ENCODE measurements at regions not wholly inside any gene's neighbourhood (a gene's known extent, or its start where the extent isn't known, plus 50 kb on each side); places are given as distances from the start of the nearest gene placed in this dataset.
A peak's percentile ranks its signal among the peaks of the same experiment; 100 is the strongest.

DNA sequence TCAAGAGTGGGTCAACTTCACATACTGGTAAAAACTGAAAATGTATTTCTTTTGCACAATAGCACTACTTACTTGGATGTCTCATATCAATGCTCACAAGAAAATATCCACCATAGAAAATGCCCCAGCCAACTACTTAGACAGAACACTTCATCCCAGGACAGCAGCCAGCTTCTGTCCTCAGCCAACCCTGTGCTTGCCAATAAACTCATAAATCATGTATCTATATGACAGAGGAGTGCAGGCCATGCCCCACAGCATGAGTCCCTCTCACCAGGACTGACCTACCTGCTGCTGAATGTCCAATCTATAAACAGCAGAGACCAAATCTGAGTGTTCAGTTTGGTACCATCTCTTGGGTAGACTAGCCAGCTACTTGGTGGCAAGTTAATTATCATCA lies 179.3 kb downstream of the OMA1 start:
- DNase-seq (ENCODE audit: low read depth): no peak

GRCh38 chr1:58365328-58365727 lies 181.2 kb downstream of the OMA1 start:
- no peak for DNase-seq (ENCODE audit: low read depth)

GRCh38 chr1:58363585-58363984 lies 182.9 kb downstream of the OMA1 start:
- no peak for DNase-seq (ENCODE audit: low read depth)

DNA sequence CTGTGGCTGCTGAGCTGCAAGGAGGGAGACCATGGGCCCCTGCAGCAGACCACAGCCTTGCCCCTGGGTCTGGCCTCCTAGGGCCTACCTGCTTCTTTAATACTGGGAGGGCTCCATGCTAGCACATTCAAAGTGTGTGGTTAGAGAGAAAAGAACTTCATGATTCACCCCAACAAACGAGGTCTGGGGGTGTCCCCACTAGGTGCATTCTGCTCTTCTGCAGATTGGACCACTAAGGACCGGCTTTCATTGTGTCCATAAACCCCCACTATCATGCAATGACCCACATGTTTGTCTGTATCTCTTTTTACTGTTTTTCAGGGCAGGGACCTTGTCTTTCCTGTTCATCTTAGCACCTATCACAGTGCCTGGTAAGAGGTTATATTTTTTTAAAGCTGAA lies 185.4 kb downstream of the OMA1 start:
- no peak for DNase-seq (ENCODE audit: low read depth)

DNA sequence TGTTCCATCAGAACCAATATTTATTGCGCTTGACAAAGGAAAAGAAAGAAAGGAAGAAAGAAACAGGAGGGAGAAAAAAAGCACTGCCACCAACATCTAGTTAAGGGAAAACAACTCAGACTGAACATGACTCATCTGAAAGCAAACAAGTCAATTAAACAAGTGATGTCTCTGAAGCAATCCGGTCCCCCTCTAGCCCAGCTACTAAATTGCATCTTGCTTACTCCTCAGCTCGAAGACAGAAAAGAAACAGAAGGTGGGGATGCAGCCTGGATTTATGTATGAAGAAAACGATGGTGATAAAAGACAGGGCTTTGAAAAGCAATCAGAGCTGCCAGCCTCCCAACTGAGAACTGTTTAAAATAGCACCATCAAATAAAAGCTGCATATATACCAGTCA lies 188.2 kb downstream of the OMA1 start:
- DNase-seq (ENCODE audit: low read depth): peak; percentile 47

GRCh38 chr1:58356402-58356801 lies 190.1 kb downstream of the OMA1 start:
- DNase-seq (ENCODE audit: low read depth): no peak

DNA sequence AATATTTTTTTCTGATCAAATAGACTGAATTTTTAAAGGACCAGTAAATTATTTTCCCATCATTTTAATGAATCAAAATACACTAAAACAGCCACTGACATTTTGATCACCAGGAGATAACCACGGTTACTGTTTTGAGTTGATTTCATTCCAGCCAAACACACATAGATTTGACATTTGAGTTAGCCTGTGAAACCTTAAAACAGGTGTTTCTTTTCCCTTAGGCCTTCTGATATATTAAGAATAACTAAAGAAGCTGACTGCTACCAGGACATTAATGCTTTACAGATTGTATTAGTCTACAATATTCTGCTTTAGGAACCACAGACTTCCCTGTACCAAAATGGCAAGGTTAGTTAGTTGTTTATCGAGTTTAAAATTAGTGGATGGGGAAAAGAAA lies 193.4 kb downstream of the OMA1 start:
- no peak for DNase-seq (ENCODE audit: low read depth)

- DNase-seq (ENCODE audit: low read depth): no peak
These were observed 193.9 kb downstream of the OMA1 start for GRCh38 chr1:58352476-58353092.

DNA sequence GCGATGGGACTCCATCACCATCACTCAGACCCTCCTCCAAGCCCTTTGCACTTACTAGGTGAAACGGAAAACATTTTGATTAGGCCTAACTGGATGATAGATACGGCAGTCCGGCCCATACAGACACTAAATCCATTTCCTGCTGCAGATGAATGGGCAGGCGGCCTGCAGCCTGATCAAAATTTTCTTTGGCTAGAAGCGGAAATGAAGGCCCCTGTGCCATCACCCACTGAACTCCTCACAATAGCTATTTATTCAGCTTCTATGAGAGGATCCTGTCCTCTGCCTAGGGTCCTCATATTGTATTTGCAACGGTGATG lies 200.5 kb downstream of the OMA1 start:
- DNase-seq (ENCODE audit: low read depth): no peak

- no peak for DNase-seq (ENCODE audit: low read depth)
These were observed 201.1 kb downstream of the OMA1 start for GRCh38 chr1:58345215-58346035.

- DNase-seq (ENCODE audit: low read depth): no peak
These were observed 206.3 kb downstream of the OMA1 start for GRCh38 chr1:58340185-58340584.

GRCh38 chr1:58338081-58338480 lies 208.4 kb downstream of the OMA1 start:
- no peak for DNase-seq (ENCODE audit: low read depth)

GRCh38 chr1:58333511-58333910 lies 213.0 kb downstream of the OMA1 start:
- no peak for DNase-seq (ENCODE audit: low read depth)

- DNase-seq (ENCODE audit: low read depth): peak; percentile 47
These were observed 215.4 kb downstream of the OMA1 start for GRCh38 chr1:58331156-58331555.

- DNase-seq (ENCODE audit: low read depth): no peak
These were observed 220.7 kb downstream of the OMA1 start for GRCh38 chr1:58325866-58326265.

GRCh38 chr1:58324558-58324957 lies 222.0 kb downstream of the OMA1 start:
- DNase-seq (ENCODE audit: low read depth): no peak

GRCh38 chr1:58318157-58319005 lies 228.1 kb downstream of the OMA1 start:
- DNase-seq (ENCODE audit: low read depth): no peak

DNA sequence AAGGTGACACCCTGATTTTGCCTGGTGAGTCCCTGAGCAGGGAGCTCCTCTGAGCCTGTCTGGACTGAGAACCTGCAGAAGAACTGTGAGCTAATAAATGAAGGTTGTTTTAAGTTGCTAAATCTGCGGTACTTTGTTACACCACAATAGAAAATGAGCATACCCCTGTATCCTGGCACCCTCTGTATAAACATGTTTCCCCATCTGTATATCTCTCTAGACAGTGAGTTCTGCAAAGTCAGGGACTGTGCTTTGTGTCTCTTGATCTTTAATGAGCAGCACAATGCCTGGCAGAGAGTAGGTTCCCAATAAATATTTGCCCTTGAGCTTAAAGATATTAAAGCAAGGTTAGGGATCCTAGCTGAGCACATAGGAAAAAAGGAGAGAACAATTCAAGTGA lies 228.8 kb downstream of the OMA1 start:
- no peak for DNase-seq (ENCODE audit: low read depth)

DNA sequence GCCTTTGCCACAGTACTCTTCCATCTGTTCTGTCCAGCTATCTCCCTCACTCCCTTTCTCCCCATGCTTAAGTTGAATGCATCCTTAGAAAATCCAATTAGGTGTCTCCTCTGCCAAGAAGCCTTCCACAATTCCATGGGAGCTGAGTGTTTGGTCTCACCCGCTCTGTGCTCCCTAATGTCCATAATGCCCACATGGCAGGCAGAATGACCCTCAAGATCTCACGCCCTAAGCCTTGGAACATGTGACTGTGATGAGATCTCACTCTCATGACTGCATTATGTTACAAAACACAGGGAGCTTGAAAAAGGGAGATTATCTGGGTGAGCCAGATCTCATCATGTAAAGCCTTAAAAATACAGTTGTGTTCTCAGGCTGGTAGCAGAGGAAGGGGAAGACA lies 229.4 kb downstream of the OMA1 start:
- DNase-seq (ENCODE audit: low read depth): no peak

- DNase-seq (ENCODE audit: low read depth): no peak
These were observed 230.4 kb downstream of the OMA1 start for GRCh38 chr1:58316141-58316540.

GRCh38 chr1:58312971-58313563 lies 233.5 kb downstream of the OMA1 start:
- no peak for DNase-seq (ENCODE audit: low read depth)

- DNase-seq (ENCODE audit: low read depth): no peak
These were observed 234.1 kb downstream of the OMA1 start for GRCh38 chr1:58312461-58312860.

DNA sequence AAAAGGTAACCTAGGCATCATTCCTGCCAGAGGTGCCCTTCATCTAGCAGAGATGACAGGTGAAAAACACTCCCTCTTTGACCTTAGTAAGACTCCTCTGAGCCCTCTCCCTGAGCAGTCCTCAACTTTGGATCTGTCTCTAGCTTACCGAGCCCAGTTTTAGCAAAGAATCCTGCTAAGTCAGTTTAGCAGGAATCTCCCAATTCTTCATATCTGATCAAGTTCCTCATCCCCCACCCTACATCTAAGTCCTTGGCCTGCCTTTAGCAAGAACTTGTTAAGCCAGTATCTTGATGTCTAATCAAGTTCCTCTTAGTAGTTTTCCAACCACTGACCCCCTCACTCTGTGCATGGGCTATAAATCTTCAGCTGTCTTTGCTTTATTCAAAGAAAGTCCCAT lies 235.6 kb downstream of the OMA1 start:
- DNase-seq (ENCODE audit: low read depth): no peak
